Spleen (tissue), 7 donors: ENCODE measurements at regions not wholly inside any gene's neighbourhood (a gene's known extent, or its start where the extent isn't known, plus 50 kb on each side); places are given as distances from the start of the nearest gene placed in this dataset.

ENCODE experiments used
- POLR2AphosphoS5 ChIP-seq, 3 donors: sonication (generic); formaldehyde crosslinking; IDR thresholded peaks; one replicate each; pipeline ENCODE4 v1.5.1; 2017; ENCODE audit warnings: antibody characterized with exemption in 3 of 3
- TF ChIP-seq, protein P1 (sequence below), 11 experiments: fragments of 200-600 bp in 7 of 11; fragments of 450-650 bp in 4 of 11; sonication (generic) in 4 of 11; IDR thresholded peaks in 8 of 11; conservative IDR thresholded peaks in 3 of 11; 1 replicate in 7 of 11; 2 replicates in 4 of 11; pipeline versions ENCODE4 v1.4.0 to v1.8.0; 2016 to 2021; ENCODE audit warnings: antibody characterized with exemption in 11 of 11, inconsistent platforms in 4 of 11, mild to moderate bottlenecking in 1 of 11
- donor health status: DM: no; HTN: no; CAD: no; lungs with moderate emphysema.
- donor health status: DM: no; HTN: no; CAD: no.
- donor health status: DM: no; HTN: no; CAD: no.

DNA sequence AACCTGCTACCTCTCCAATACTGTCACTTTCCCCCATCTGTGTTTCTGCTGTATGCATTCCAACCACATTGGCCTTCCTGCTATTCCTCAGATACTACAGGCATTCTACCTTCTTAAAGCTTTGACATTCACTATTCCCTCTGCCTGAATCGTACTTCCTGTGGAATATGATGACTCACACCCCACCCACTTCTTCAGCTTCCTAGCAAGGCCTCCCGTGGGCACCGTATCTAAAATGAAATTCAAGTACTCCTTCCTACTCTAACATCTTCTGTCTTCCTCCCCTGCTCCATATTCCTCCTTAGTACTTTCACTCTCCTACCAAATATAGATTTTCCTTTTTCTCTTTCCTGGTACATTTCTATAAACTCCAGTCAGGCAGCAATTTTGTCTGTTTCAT is 710.4 kb downstream of the RNF144A start:
- TF ChIP-seq, protein P1, sequence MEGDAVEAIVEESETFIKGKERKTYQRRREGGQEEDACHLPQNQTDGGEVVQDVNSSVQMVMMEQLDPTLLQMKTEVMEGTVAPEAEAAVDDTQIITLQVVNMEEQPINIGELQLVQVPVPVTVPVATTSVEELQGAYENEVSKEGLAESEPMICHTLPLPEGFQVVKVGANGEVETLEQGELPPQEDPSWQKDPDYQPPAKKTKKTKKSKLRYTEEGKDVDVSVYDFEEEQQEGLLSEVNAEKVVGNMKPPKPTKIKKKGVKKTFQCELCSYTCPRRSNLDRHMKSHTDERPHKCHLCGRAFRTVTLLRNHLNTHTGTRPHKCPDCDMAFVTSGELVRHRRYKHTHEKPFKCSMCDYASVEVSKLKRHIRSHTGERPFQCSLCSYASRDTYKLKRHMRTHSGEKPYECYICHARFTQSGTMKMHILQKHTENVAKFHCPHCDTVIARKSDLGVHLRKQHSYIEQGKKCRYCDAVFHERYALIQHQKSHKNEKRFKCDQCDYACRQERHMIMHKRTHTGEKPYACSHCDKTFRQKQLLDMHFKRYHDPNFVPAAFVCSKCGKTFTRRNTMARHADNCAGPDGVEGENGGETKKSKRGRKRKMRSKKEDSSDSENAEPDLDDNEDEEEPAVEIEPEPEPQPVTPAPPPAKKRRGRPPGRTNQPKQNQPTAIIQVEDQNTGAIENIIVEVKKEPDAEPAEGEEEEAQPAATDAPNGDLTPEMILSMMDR (IDR thresholded peaks at IDR 0.05 in 8 of 11, conservative IDR thresholded peaks at IDR 0.05 in 3 of 11), result no peak
- no peak for TF ChIP-seq POLR2AphosphoS5 (IDR thresholded peaks at IDR 0.05)
